ENCODE measurements at regions not wholly inside any gene's neighbourhood (a gene's known extent, or its start where the extent isn't known, plus 50 kb on each side); places are given as distances from the start of the nearest gene placed in this dataset.

- H3K9me3 ChIP-seq = no peaks in the 10 kb centered on the region
- no peak overlapping the region for H3K4me3 ChIP-seq (ENCODE audit: low read depth in 1 of 2, low read length in 1 of 2)
- TF ChIP-seq CTCF (IDR thresholded peaks at IDR 0.05) = no peak
- no peaks in the 10 kb centered on the region for H3K27me3 ChIP-seq
- no peaks in the 10 kb centered on the region for H3K36me3 ChIP-seq
- H3K27ac ChIP-seq = no peak overlapping the region
- peaks cover 6 to 11% of the 10 kb centered on the region in 2 experiments for H3K4me1 ChIP-seq (ENCODE audit: control insufficient read depth in 1 of 2, insufficient read depth in 1 of 2, low read depth in 1 of 2, low read length in 1 of 2)
These were observed 253.1 kb upstream of the RPS6KA3 start for GRCh38 chrX:20519826-20520225.

GRCh38 chrX:20519146-20519545 is 252.4 kb upstream of the RPS6KA3 start:
- no peaks in the 10 kb centered on the region for H3K9me3 ChIP-seq
- peaks cover 6 to 11% of the 10 kb centered on the region in 2 experiments for H3K4me1 ChIP-seq (ENCODE audit: control insufficient read depth in 1 of 2, insufficient read depth in 1 of 2, low read depth in 1 of 2, low read length in 1 of 2)
- TF ChIP-seq CTCF (IDR thresholded peaks at IDR 0.05) = no peak
- no peaks in the 10 kb centered on the region for H3K36me3 ChIP-seq
- H3K4me3 ChIP-seq (ENCODE audit: low read depth in 1 of 2, low read length in 1 of 2) = no peak overlapping the region
- no peaks in the 10 kb centered on the region for H3K27me3 ChIP-seq
- no peak overlapping the region for H3K27ac ChIP-seq

- no peaks in the 10 kb centered on the region for H3K36me3 ChIP-seq
- TF ChIP-seq CTCF (IDR thresholded peaks at IDR 0.05) = no peak
- peaks cover 6 to 11% of the 10 kb centered on the region in 2 experiments for H3K4me1 ChIP-seq (ENCODE audit: control insufficient read depth in 1 of 2, insufficient read depth in 1 of 2, low read depth in 1 of 2, low read length in 1 of 2)
- H3K27me3 ChIP-seq = no peaks in the 10 kb centered on the region
- no peaks in the 10 kb centered on the region for H3K9me3 ChIP-seq
- H3K27ac ChIP-seq = no peak overlapping the region
- no peak overlapping the region for H3K4me3 ChIP-seq (ENCODE audit: low read depth in 1 of 2, low read length in 1 of 2)
These were observed 250.9 kb upstream of the RPS6KA3 start for GRCh38 chrX:20517565-20517964.

- H3K4me3 ChIP-seq (ENCODE audit: low read depth in 1 of 2, low read length in 1 of 2) = no peak overlapping the region
- peak overlapping the region; percentile 53 for H3K27ac ChIP-seq
- no peaks in the 10 kb centered on the region for H3K36me3 ChIP-seq
- H3K4me1 ChIP-seq (ENCODE audit: control insufficient read depth in 1 of 2, insufficient read depth in 1 of 2, low read depth in 1 of 2, low read length in 1 of 2) = peaks cover 6 to 11% of the 10 kb centered on the region in 2 experiments
- no peaks in the 10 kb centered on the region for H3K9me3 ChIP-seq
- TF ChIP-seq CTCF (IDR thresholded peaks at IDR 0.05) = no peak
- no peaks in the 10 kb centered on the region for H3K27me3 ChIP-seq
These were observed 249.2 kb upstream of the RPS6KA3 start for GRCh38 chrX:20515841-20516461.

- no peak overlapping the region for H3K27ac ChIP-seq
These were observed 247.6 kb upstream of the RPS6KA3 start for GRCh38 chrX:20514358-20514757.

More at GRCh38 chrX:20514358-20514757, 247.6 kb upstream of the RPS6KA3 start:
- TF ChIP-seq CTCF (IDR thresholded peaks at IDR 0.05) = no peak
- Histone ChIP-seq H3K9me3 (no peaks in the 10 kb centered on the region), H3K4me1 (ENCODE audit: control insufficient read depth in 1 of 2, insufficient read depth in 1 of 2, low read depth in 1 of 2, low read length in 1 of 2) (peaks cover 6 to 11% of the 10 kb centered on the region in 2 experiments), H3K4me3 (ENCODE audit: low read depth in 1 of 2, low read length in 1 of 2) (no peak overlapping the region), H3K27me3 (no peaks in the 10 kb centered on the region), H3K36me3 (no peaks in the 10 kb centered on the region)
